ENCODE measurements at regions not wholly inside any gene's neighbourhood (a gene's known extent, or its start where the extent isn't known, plus 50 kb on each side); places are given as distances from the start of the nearest gene placed in this dataset.

GRCh38 chr6:104486035-104486434, 373.7 kb downstream of the HACE1 start:
- no peak for TF ChIP-seq CHD2 (IDR thresholded peaks at IDR 0.05; ENCODE audit: low read length, partially characterized antibody)
- TF ChIP-seq RFX5 (IDR thresholded peaks at IDR 0.05; ENCODE audit: low read length): no peak
